ENCODE measurements at regions not wholly inside any gene's neighbourhood (a gene's known extent, or its start where the extent isn't known, plus 50 kb on each side); places are given as distances from the start of the nearest gene placed in this dataset.
"Not testable (repeated sequence)": the region's sequence is repeated elsewhere in the genome, so short reads cannot be mapped to it uniquely, and the experiment has no call there.

- no peak overlapping the region for H3K4me3 ChIP-seq (ENCODE audit: low read length)
- no peaks in the 10 kb centered on the region for H3K79me2 ChIP-seq (ENCODE audit: low read length)
- no peaks in the 10 kb centered on the region for H3F3A ChIP-seq (ENCODE audit: insufficient read depth, low read length)
- no peaks in the 10 kb centered on the region for H3K36me3 ChIP-seq (replicated peaks; ENCODE audit: insufficient read depth, low read length)
- H3K4me2 ChIP-seq (ENCODE audit: low read depth, low read length) = no peak overlapping the region
- no peak overlapping the region for H3K27ac ChIP-seq (ENCODE audit: low read length)
- H3K4me1 ChIP-seq (ENCODE audit: low read length) = no peaks in the 10 kb centered on the region
- H3K9me3 ChIP-seq (replicated peaks; ENCODE audit: insufficient read depth, low read length) = no peaks in the 10 kb centered on the region
- H3K9ac ChIP-seq (ENCODE audit: low read length) = no peak overlapping the region
- H3K27me3 ChIP-seq (replicated peaks; ENCODE audit: insufficient read depth, low read length) = no peaks in the 10 kb centered on the region
- H4K20me1 ChIP-seq (ENCODE audit: insufficient read depth, low read length) = no peaks in the 10 kb centered on the region
- no peak for TF ChIP-seq EZH2 (optimal IDR thresholded peaks at IDR 0.05; ENCODE audit: low read depth, low read length)
- no peak for TF ChIP-seq EZH2phosphoT487 (IDR thresholded peaks at IDR 0.05; ENCODE audit: low read length)
- TF ChIP-seq, protein P1, sequence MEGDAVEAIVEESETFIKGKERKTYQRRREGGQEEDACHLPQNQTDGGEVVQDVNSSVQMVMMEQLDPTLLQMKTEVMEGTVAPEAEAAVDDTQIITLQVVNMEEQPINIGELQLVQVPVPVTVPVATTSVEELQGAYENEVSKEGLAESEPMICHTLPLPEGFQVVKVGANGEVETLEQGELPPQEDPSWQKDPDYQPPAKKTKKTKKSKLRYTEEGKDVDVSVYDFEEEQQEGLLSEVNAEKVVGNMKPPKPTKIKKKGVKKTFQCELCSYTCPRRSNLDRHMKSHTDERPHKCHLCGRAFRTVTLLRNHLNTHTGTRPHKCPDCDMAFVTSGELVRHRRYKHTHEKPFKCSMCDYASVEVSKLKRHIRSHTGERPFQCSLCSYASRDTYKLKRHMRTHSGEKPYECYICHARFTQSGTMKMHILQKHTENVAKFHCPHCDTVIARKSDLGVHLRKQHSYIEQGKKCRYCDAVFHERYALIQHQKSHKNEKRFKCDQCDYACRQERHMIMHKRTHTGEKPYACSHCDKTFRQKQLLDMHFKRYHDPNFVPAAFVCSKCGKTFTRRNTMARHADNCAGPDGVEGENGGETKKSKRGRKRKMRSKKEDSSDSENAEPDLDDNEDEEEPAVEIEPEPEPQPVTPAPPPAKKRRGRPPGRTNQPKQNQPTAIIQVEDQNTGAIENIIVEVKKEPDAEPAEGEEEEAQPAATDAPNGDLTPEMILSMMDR (IDR thresholded peaks at IDR 0.05; ENCODE audit: low read length) = no peak
- H2AFZ ChIP-seq (ENCODE audit: low read length) = no peak overlapping the region
- no peak for DNase-seq
- H3K9me2 ChIP-seq (replicated peaks; ENCODE audit: insufficient read depth, low read length) = no peaks in the 10 kb centered on the region
Observed at GRCh38 chr5:36537724-36538123, 68.7 kb upstream of the SLC1A3 start.

GRCh38 chr5:36552651-36553393, 53.6 kb upstream of the SLC1A3 start:
- Histone ChIP-seq H3K4me3 (ENCODE audit: low read length) (no peak overlapping the region), H3K27ac (ENCODE audit: low read length) (no peak overlapping the region), H4K20me1 (ENCODE audit: insufficient read depth, low read length) (no peaks in the 10 kb centered on the region), H2AFZ (ENCODE audit: low read length) (no peak overlapping the region), H3K27me3 (replicated peaks; ENCODE audit: insufficient read depth, low read length) (no peaks in the 10 kb centered on the region), H3K36me3 (replicated peaks; ENCODE audit: insufficient read depth, low read length) (no peaks in the 10 kb centered on the region), H3K9ac (ENCODE audit: low read length) (no peak overlapping the region), H3F3A (ENCODE audit: insufficient read depth, low read length) (no peaks in the 10 kb centered on the region), H3K4me2 (ENCODE audit: low read depth, low read length) (no peak overlapping the region), H3K9me3 (replicated peaks; ENCODE audit: insufficient read depth, low read length) (no peaks in the 10 kb centered on the region), H3K9me2 (replicated peaks; ENCODE audit: insufficient read depth, low read length) (no peaks in the 10 kb centered on the region), H3K4me1 (ENCODE audit: low read length) (no peaks in the 10 kb centered on the region), H3K79me2 (ENCODE audit: low read length) (no peaks in the 10 kb centered on the region)
- TF ChIP-seq, protein P1 (IDR thresholded peaks at IDR 0.05; ENCODE audit: low read length) = no peak
- TF ChIP-seq EZH2 (optimal IDR thresholded peaks at IDR 0.05; ENCODE audit: low read depth, low read length) (no peak), EZH2phosphoT487 (IDR thresholded peaks at IDR 0.05; ENCODE audit: low read length) (no peak)
- no peak for DNase-seq

DNA sequence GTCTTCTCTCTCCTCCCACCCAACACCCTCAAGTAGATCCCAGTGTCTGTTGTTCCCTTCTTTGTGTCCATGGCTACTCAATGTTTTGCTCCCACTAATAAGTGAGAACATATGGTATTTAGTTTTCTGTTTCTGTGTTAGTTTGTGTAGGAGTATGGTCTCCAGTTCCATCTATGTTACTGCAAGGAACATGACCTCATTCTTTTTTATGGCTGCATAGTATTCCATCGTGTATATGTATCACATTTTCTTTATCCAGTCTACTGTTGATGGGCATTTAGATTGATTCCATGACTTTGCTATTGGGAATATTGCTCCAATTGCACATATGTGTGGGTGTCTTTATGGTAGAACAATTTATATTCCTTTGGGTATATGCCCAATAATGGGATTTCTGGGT, 51.4 kb upstream of the SLC1A3 start:
- not testable (repeated sequence) for H3K4me2 ChIP-seq (ENCODE audit: low read depth, low read length); H3K9ac ChIP-seq (ENCODE audit: low read length); DNase-seq; H3K9me2 ChIP-seq (replicated peaks; ENCODE audit: insufficient read depth, low read length); H4K20me1 ChIP-seq (ENCODE audit: insufficient read depth, low read length); H2AFZ ChIP-seq (ENCODE audit: low read length); H3F3A ChIP-seq (ENCODE audit: insufficient read depth, low read length); H3K27ac ChIP-seq (ENCODE audit: low read length); H3K36me3 ChIP-seq (replicated peaks; ENCODE audit: insufficient read depth, low read length); H3K27me3 ChIP-seq (replicated peaks; ENCODE audit: insufficient read depth, low read length); H3K9me3 ChIP-seq (replicated peaks; ENCODE audit: insufficient read depth, low read length); H3K79me2 ChIP-seq (ENCODE audit: low read length); H3K4me1 ChIP-seq (ENCODE audit: low read length); H3K4me3 ChIP-seq (ENCODE audit: low read length)
